Fibroblast of skin of abdomen (primary cell): ENCODE measurements at regions not wholly inside any gene's neighbourhood (a gene's known extent, or its start where the extent isn't known, plus 50 kb on each side); places are given as distances from the start of the nearest gene placed in this dataset.
A peak's percentile ranks its signal among the peaks of the same experiment; 100 is the strongest.
"Not testable (repeated sequence)": the region's sequence is repeated elsewhere in the genome, so short reads cannot be mapped to it uniquely, and the experiment has no call there.

Source experiments
- DNase-seq: peaks from one replicate; pipeline ENCODE4 v3.0.0-alpha.2; 2013

DNA sequence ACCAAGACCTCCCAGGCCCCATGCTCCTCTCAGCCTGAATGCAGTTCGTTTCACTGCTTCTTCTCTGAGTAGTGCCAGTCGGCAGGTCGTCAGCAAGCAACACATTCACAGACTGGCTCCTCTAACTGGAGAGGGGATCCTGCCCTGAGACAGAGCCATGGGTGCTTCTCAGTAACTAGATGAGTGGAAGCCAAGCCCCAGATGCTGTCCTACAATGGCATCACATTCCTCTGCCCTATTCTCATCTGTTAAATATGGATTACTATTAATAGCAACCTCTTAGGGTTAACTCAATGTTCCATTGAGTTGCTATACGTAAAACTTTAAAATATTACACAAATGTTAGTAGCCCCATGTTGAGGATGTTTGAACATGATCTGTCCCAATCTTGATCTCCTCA is 84.2 kb upstream of the S1PR1 start:
- no peak for DNase-seq

DNA sequence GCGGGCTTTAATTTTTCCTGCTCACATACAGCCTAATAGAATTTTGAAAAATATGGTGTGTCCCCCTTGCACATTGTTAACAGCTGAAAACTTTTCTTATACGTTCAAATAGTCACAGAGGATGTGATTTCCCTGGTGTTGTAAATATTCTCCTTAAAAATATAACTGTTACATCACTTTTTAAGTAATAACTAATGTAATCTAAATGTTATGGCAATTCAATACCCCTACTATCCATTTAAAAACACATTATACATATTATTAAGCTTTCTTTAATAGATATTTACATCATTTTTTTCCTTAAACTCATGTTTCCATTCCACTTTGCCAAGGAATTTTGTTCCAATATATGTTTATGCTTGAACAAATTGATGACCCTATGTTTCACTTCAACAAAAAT is 85.5 kb upstream of the S1PR1 start:
- no peak for DNase-seq

GRCh38 chr1:101150670-101151069 is 86.1 kb upstream of the S1PR1 start:
- peak; percentile 48 for DNase-seq

DNA sequence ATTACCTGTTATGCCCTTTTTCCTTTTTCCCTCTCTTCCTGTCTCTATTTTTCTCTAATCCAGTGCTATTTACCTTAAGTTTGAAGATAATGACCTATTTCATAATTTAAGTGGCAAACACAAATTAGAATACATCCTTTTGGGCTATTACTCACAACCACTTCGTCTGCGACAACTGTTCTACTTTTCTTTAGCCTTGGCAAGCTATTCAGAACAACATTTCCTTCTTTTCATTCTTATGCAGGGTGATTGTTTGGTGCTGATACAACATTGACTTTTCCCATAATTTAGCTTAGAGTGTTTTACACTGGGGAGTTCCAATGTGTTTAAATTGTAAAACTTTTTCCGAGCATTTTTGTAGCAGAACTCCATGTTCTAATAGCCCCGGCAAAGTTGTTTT is 86.6 kb upstream of the S1PR1 start:
- no peak for DNase-seq

DNA sequence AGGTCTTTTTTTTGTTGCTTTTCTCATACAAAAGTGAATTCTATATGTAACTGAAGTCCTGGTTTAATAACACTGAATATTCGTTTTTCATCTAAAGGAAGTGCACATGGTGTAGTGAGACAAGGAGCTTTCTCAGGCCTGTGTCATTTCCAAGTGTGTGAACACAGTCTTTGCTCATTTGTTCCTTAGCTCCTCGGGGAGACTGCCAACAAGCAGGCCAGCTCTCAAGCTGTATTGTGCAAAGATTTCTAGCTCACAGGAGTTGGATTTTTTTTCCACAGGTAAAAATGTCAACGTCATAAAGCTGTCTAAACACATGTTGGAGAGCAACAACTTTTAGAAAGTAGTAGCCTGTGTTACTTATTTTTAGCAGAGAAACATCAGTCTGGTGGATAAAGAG is 87.8 kb upstream of the S1PR1 start:
- peak; percentile 40 for DNase-seq

DNA sequence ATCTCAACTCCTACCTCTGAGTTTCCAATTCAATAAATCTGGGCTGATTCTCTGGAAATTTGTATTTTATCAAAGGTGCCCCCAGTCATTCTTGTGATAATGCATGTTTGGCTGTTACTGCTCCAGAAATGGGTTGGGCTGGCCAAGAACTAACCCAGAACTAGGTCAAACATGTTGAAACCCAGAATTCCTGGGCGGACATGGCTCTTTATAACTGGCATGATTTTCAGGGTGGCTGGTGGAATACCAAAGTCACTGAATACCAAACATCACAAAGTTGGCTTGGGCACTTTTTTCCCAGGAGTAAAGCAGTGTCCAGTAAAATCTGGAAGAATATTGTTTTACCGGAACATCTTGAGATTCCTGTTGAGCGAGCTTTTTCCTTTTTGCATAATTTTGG is 89.4 kb upstream of the S1PR1 start:
- DNase-seq = no peak

DNA sequence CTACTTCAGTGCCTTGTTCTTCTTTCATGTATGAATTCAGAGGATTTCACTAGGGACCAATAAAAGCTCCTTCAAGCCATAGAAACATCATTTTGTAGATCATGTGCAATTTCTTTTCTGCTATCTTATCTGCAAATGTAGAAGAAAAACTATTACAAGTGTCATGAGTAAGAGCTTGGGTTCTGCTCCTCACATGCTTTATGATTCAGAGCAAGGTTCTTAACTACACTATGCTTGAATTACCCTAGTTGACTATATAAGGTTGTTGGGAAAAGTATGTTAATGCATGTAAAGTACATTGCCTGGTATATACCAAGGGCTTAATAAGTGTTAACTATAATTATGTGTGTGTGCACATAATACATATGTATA is 91.4 kb upstream of the S1PR1 start:
- DNase-seq = no peak

GRCh38 chr1:101144671-101145448 is 92.0 kb upstream of the S1PR1 start:
- DNase-seq = no peak

DNA sequence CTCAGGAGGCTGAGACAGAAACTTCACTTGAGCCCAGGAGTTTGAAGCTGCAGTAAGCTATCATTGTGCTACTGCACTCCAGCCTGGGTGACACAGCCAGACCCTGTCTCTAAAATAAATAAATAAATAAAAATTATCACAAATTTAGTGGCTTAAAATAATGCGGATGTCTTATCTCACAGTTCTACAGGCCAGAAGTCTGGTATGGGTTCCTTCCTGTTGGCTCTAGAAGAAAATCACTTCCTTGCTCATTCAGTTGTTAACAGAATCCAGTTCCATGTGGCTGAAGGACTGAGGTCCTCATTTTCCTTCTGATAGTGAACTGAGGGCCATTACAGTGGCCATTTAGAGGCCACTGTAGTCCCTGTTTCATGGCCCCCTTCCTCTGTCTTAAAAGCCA is 94.6 kb upstream of the S1PR1 start:
- no peak for DNase-seq

GRCh38 chr1:101141376-101141775 is 95.4 kb upstream of the S1PR1 start:
- no peak for DNase-seq

GRCh38 chr1:101139821-101140718 is 96.7 kb upstream of the S1PR1 start:
- no peak for DNase-seq

DNA sequence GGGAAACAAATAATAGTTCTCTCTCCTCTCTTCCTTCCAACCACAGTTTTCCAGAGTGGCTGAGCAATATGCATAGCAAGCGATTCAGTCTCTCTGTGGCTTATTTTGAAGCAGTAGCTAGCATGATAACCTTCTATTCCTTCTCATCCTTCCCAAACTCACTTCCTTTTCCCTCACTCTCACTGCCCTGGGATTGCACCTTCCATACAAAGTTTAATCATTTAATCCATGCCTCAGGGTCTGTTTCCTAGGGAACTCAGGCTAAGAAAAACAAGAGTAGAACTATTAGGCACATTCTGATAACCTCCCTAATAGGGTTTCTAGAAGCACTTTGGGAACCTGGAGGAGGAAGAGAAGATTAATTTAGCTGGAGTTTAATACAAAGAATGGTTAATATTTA is 97.7 kb upstream of the S1PR1 start:
- DNase-seq = no peak

DNA sequence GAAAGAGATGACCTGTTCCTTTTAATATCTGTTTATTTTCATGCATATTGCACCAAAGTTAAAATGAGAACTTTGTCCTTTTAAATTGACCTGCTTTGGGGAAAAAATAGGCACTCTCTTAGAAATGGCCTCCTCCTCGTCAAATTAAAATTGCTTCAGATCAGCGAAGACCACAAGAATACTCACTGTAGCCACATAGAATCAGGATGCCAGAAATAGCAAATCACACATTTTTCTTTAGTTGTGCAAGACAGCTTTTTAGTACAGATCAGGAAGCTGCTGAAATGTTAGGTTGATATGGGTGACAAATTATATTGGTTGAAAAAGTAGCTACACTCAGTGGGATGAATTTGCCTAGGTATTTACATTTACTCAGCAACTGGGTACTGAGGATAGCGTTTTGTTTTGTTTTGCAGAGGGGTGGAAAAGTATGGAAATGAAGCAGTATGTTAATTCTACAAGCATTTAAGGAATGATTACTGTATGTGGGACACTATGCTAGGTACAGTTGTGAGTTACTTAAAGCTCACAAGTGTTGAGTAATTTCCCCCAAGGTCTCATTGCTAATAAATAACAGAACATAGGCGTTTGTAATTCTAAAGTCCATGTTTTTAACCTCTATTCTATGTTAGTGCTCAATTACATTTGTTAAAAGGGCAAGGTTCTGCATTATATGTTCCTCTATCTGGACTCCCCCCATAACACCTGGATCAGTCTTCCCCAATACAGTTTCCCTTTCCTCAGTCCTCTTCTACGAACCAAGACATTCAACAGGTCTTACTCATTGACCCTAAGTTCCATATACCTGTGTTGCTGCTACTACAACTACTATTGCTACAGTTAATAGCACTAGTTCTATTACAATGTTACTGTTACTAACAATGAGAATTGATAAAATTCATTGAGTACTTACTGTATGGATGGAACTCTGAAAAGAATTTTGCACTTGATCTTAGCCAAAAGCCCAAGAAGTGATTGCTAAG is 99.4 kb upstream of the S1PR1 start:
- DNase-seq = peak; percentile 90

- DNase-seq = no peak
Observed at GRCh38 chr1:101136739-101137138, 100.1 kb upstream of the S1PR1 start.

- no peak for DNase-seq
Observed at GRCh38 chr1:101136271-101136670, 100.5 kb upstream of the S1PR1 start.

DNA sequence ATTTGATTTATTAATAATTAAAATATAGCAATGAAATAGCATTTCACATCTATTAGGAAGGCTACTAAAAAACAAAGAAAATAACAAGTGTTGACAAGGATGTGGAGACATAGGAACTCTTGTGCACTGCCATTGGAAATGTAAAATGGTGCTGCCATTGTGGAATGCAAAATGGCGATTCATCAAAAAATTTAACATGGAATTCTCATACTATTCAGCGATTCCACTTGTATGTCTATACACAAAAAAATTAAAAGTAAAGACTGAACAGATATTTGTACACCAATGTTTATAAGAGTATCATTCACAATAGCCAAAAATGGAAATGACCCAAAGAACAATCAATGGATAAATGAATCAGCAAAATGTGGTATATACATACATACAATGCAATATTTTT is 101.3 kb upstream of the S1PR1 start:
- no peak for DNase-seq

GRCh38 chr1:101131239-101131843 is 105.5 kb upstream of the S1PR1 start:
- no peak for DNase-seq

DNA sequence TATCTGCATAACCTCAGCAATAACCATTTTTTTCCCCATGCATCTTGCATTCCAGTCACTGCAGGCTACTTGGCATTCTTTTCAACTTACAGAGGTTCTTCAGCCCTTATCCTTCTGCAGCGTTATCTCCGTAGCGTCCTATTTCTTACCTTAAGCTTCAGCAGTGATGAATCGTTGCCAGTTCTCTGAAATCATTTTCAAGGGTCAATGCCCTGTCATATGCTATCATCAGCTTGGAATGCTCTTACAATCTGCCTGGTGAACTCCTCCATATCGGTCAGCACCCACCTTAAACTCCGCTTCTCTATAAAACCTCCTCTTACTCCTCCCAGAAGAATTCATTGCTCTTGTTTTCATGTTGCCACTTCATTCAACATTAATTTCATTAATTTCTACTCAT is 105.1 kb upstream of the DPH5 start:
- DNase-seq = peak; percentile 44

DNA sequence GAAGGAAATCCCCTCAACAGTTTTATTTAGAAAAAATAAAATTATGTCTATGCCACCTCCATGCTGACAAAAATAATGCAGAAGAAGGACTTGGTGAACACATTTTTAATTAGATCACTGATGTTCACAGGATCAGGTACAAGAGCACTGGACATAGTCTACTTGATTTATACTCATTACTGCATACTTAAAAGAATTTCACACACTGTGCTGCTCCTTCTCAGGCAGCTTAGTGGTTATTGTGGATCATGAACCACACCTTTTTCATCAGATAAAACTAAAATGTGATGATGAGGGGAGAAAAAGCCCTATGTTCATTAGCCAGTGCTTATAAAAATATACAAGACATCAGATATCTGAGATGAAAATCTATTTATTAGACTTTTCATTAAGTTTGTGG is 103.3 kb upstream of the DPH5 start:
- DNase-seq = no peak

DNA sequence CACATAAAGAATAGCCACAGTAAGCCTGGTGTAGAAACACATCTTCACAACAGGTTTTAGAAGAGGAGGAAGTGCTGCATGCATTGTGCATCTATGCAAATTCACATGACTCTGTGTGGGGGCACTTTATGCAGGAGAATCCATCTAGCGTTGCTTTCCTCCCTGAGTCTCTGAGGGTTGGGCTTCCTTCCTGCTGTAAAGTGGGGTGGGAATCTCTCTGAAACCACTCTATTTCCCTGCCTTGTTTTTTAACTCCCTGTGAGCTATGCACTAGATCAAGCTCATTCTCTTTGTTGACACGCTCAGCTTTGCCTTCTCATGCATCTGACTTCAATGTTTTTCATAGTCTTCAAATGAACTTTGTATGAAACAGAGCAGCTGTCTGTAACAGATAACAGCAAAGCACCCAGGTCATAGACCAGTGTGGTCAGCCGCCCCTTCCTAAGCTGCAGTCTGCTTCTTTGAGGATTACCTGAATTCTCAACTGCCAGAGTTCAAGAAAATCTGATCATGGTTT is 102.7 kb upstream of the DPH5 start:
- no peak for DNase-seq

- no peak for DNase-seq
Observed at GRCh38 chr1:101124405-101124804, 98.8 kb upstream of the DPH5 start.

GRCh38 chr1:101123904-101124303 is 98.3 kb upstream of the DPH5 start:
- not testable (repeated sequence) for DNase-seq
